ENCODE measurements at regions not wholly inside any gene's neighbourhood (a gene's known extent, or its start where the extent isn't known, plus 50 kb on each side); places are given as distances from the start of the nearest gene placed in this dataset.

DNA sequence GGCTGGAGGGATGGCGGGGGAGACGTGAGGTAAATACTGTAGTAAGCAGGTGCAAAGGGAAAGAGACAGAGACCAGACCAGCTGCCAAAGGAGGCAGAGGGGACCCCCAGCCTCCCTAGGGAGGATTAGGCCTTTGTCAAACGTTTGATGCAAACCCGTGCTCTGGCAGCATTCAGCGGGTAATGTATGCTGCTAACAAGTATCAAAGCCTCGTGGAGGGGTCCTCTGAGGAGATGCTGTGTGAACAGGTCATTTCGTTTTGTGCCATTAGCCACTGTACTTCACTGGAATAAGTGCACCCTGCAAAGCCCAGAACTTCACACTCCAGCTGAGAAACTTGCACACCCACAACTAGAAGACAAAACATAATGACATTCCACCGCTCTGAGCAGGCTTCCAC lies 644.5 kb downstream of the NPHP4 start:
- no peak for TF ChIP-seq YY1 (IDR thresholded peaks at IDR 0.05; ENCODE audit: extremely low read depth, insufficient replicate concordance, low read depth, low read length)
- TF ChIP-seq SIN3A (IDR thresholded peaks at IDR 0.05; ENCODE audit: low read depth) = no peak
- TF ChIP-seq, protein P1, sequence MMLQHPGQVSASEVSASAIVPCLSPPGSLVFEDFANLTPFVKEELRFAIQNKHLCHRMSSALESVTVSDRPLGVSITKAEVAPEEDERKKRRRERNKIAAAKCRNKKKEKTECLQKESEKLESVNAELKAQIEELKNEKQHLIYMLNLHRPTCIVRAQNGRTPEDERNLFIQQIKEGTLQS (IDR thresholded peaks at IDR 0.05) = no peak
- TF ChIP-seq, protein P2, sequence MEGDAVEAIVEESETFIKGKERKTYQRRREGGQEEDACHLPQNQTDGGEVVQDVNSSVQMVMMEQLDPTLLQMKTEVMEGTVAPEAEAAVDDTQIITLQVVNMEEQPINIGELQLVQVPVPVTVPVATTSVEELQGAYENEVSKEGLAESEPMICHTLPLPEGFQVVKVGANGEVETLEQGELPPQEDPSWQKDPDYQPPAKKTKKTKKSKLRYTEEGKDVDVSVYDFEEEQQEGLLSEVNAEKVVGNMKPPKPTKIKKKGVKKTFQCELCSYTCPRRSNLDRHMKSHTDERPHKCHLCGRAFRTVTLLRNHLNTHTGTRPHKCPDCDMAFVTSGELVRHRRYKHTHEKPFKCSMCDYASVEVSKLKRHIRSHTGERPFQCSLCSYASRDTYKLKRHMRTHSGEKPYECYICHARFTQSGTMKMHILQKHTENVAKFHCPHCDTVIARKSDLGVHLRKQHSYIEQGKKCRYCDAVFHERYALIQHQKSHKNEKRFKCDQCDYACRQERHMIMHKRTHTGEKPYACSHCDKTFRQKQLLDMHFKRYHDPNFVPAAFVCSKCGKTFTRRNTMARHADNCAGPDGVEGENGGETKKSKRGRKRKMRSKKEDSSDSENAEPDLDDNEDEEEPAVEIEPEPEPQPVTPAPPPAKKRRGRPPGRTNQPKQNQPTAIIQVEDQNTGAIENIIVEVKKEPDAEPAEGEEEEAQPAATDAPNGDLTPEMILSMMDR (IDR thresholded peaks at IDR 0.05 in 2 of 3, conservative IDR thresholded peaks at IDR 0.05 in 1 of 3; ENCODE audit: borderline replicate concordance in 1 of 3, insufficient read depth in 1 of 3, low read depth in 2 of 3, low read length in 2 of 3) = no peak
- TF ChIP-seq, protein P3, sequence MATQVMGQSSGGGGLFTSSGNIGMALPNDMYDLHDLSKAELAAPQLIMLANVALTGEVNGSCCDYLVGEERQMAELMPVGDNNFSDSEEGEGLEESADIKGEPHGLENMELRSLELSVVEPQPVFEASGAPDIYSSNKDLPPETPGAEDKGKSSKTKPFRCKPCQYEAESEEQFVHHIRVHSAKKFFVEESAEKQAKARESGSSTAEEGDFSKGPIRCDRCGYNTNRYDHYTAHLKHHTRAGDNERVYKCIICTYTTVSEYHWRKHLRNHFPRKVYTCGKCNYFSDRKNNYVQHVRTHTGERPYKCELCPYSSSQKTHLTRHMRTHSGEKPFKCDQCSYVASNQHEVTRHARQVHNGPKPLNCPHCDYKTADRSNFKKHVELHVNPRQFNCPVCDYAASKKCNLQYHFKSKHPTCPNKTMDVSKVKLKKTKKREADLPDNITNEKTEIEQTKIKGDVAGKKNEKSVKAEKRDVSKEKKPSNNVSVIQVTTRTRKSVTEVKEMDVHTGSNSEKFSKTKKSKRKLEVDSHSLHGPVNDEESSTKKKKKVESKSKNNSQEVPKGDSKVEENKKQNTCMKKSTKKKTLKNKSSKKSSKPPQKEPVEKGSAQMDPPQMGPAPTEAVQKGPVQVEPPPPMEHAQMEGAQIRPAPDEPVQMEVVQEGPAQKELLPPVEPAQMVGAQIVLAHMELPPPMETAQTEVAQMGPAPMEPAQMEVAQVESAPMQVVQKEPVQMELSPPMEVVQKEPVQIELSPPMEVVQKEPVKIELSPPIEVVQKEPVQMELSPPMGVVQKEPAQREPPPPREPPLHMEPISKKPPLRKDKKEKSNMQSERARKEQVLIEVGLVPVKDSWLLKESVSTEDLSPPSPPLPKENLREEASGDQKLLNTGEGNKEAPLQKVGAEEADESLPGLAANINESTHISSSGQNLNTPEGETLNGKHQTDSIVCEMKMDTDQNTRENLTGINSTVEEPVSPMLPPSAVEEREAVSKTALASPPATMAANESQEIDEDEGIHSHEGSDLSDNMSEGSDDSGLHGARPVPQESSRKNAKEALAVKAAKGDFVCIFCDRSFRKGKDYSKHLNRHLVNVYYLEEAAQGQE (IDR thresholded peaks at IDR 0.05; ENCODE audit: low read depth) = no peak
- no peak for TF ChIP-seq ZNF274 (IDR thresholded peaks at IDR 0.05; ENCODE audit: low read depth, low read length)

All from HCT116 (cell line).